LNCaP clone FGC (cell line): ENCODE measurements at regions not wholly inside any gene's neighbourhood (a gene's known extent, or its start where the extent isn't known, plus 50 kb on each side); places are given as distances from the start of the nearest gene placed in this dataset.
"Not testable (repeated sequence)": the region's sequence is repeated elsewhere in the genome, so short reads cannot be mapped to it uniquely, and the experiment has no call there.

Source experiments
- DNase-seq: peaks from one replicate; pipeline ENCODE4 v3.0.0-alpha.2; 2011; ENCODE audit warnings: low read depth
- H3K4me3 ChIP-seq: 2 replicates; pipeline ENCODE4 v1.5.1; 2011; ENCODE audit warnings: mild to moderate bottlenecking, low read depth, low read length, control low read depth
- TF ChIP-seq, protein P1 (sequence below): IDR thresholded peaks from 2 replicates; pipeline ENCODE4 v1.5.1; 2012; ENCODE audit warnings: mild to moderate bottlenecking; ENCODE audit not compliant: control insufficient read depth, insufficient read depth; ENCODE audit errors: extremely low read depth

DNA sequence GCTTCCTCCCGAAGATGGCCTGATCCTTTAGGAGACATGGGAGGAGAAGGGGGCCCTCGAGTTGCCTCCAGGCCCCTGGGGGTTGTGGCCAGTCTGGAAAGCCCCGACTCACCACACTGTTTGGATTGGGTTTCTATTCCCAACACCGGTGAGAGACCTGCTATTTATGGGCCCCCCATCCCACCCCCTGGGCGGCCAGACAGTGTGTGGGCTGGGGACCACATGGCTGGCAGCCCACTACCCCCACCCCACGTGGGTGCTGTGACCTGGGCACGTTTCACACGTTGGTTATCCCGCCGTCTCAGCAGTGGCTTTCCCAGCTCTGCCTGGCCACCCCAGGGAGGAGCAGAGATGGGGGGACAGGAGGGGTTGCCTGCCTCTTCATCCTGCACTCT lies 116.1 kb downstream of the VEGFA start:
- TF ChIP-seq, protein P1, sequence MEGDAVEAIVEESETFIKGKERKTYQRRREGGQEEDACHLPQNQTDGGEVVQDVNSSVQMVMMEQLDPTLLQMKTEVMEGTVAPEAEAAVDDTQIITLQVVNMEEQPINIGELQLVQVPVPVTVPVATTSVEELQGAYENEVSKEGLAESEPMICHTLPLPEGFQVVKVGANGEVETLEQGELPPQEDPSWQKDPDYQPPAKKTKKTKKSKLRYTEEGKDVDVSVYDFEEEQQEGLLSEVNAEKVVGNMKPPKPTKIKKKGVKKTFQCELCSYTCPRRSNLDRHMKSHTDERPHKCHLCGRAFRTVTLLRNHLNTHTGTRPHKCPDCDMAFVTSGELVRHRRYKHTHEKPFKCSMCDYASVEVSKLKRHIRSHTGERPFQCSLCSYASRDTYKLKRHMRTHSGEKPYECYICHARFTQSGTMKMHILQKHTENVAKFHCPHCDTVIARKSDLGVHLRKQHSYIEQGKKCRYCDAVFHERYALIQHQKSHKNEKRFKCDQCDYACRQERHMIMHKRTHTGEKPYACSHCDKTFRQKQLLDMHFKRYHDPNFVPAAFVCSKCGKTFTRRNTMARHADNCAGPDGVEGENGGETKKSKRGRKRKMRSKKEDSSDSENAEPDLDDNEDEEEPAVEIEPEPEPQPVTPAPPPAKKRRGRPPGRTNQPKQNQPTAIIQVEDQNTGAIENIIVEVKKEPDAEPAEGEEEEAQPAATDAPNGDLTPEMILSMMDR, result no peak
- H3K4me3 ChIP-seq, result no peak overlapping the region
- DNase-seq, result no peak

- H3K4me3 ChIP-seq, result no peak overlapping the region
- no peak for DNase-seq
- TF ChIP-seq, protein P1, result no peak
Observed at GRCh38 chr6:43885399-43886066, 115.5 kb downstream of the VEGFA start.

GRCh38 chr6:43884652-43885022 lies 114.6 kb downstream of the VEGFA start:
- TF ChIP-seq, protein P1, result no peak
- DNase-seq, result no peak

DNA sequence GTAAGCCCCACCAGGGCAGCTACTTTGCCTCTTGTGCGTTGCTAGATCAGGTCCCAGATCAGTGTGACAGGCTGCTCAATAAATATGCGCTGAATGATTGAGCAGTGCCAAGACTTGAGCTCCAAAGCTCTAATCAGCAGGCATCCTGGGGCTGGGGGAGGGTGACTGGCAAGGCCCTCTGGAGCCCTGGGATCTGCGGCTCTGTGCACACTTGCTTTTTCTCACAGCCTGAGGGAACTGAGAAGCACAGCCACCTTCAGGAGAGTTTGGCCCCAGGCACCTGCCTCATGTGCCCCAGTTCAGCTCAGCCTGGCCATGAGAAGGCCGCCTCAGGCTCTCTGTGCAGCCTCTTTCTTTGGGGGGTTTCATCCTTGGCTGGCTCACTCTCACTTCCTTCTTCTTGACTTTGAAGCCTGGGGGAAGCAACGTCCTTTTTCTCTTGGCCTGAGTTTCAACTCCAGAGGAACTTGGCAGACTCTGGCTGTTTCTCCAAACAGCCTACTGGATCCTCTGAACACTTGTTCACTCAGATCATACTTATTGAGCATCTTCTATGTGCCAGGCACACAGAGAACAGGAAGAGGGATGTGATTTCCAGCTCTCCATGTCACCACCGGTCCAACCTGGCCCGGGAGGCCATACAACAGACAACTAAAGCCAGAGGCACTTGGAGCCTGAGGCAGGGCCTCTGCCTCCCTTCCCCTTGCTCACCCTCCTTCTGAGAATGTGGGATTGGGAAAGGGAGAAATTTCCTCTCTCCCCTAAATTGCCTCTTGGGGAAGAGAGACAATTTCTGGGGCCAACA lies 114.0 kb downstream of the VEGFA start:
- no peak overlapping the region for H3K4me3 ChIP-seq
- TF ChIP-seq, protein P1, result no peak
- no peak for DNase-seq

More at GRCh38 chr6:43884652-43885022, 114.6 kb downstream of the VEGFA start:
- H3K4me3 ChIP-seq, result no peak overlapping the region

- DNase-seq, H3K4me3 ChIP-seq: not testable (repeated sequence)
Observed at GRCh38 chr6:43882690-43883448, 112.9 kb downstream of the VEGFA start.

DNA sequence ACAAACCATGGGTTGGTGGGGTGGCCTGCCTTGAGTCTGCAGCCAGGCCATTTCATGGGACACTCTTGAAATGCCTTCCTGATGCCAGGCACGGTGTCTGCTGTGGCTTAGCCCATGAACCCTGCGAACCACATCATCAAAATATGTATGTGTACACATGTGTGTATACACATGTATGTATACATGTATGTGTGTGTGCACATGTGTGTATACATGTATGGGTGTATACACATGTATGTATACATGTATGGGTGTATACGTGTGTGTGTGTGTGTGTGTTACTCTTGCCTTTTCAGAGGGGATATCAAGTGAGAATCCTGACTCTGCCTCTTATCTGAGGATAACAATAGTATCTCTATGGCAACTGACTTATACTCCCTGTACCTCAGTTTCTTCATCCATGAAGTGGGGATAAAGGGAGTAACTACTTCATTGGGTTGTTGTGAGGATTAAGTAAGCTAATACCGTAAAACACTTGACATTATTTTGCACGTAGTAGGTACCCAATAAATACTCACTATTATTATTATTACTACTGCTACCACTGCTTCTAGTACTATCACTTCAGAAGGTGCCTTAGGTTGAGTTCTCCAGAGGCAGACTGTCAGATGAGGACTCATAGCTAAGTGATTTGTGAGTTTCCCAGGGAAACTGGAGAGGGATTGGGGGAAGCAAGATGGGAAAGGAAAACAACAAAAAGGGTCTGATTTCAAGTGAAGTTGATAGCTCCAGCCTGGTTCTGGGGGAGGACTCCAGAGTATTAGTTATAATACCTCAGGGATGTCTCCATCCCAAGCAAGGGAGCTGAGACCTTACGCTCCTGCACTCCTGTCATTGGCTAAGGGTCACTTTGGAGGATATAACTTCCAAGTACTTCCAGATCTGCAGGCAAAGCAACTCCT lies 110.5 kb downstream of the VEGFA start:
- no peak for DNase-seq
- H3K4me3 ChIP-seq, result no peak overlapping the region
- TF ChIP-seq, protein P1, result no peak
